ENCODE measurements at regions not wholly inside any gene's neighbourhood (a gene's known extent, or its start where the extent isn't known, plus 50 kb on each side); places are given as distances from the start of the nearest gene placed in this dataset.

DNA sequence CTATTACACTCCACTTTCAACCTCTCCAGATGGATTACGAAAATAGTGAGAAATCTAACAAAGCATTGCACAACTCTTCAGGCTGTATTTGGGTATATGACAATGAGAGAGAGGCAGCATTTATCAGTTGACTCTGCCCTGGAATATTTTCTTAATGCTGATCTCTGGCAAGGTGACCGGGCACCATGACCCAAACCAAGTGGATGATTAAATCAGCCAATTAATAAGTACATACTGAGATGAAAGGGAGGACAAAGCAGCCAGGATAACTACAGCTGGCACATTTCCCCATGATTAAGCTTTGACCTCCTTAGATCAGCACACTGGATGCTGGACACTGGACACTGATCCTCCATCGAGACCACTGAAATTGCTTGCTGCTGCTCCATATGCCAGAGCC lies 218.2 kb downstream of the ASCL1 start:
- in situ Hi-C loops (cut with MboI; ENCODE audit: low sequenced_read_pairs, unreplicated experiment), result no loop called here
- TF ChIP-seq, protein P1, sequence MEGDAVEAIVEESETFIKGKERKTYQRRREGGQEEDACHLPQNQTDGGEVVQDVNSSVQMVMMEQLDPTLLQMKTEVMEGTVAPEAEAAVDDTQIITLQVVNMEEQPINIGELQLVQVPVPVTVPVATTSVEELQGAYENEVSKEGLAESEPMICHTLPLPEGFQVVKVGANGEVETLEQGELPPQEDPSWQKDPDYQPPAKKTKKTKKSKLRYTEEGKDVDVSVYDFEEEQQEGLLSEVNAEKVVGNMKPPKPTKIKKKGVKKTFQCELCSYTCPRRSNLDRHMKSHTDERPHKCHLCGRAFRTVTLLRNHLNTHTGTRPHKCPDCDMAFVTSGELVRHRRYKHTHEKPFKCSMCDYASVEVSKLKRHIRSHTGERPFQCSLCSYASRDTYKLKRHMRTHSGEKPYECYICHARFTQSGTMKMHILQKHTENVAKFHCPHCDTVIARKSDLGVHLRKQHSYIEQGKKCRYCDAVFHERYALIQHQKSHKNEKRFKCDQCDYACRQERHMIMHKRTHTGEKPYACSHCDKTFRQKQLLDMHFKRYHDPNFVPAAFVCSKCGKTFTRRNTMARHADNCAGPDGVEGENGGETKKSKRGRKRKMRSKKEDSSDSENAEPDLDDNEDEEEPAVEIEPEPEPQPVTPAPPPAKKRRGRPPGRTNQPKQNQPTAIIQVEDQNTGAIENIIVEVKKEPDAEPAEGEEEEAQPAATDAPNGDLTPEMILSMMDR (IDR thresholded peaks at IDR 0.05; ENCODE audit: borderline replicate concordance, control extremely low read depth, extremely low read depth, insufficient read depth, missing control alignments), result no peak

DNA sequence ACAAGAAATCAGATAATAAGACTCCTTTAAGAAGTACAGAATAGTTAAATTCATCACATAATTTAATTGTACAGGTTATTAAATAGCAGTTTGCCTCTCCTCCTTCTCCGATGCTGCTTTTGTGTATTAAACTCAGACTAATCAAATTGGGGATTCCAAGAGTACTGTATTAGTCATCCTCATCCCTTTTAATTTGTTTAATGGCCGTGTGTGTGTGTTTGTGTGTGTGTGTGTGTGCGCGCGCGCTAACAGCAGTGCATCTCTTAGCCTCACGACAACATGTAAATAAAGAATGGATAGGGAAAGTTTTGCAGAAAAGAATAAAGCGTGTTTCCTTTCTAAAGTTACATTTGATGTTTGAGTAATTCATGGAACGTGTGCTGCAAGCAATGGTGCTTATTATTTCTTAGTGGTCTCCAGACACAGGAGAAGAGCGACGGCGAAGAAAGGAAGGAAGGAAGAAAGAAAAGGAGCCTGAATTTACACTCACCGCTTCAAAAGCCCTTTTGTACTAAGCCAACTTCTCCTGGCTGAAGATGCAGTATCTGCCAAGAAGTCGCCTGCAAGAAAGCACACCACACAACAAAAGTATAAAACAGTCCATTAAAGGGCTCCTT lies 220.3 kb downstream of the ASCL1 start:
- in situ Hi-C loops (cut with MboI; ENCODE audit: low sequenced_read_pairs, unreplicated experiment), result no loop called here
- no peak for DNase-seq (ENCODE audit: low spot score)
- TF ChIP-seq, protein P1 (IDR thresholded peaks at IDR 0.05; ENCODE audit: borderline replicate concordance, control extremely low read depth, extremely low read depth, insufficient read depth, missing control alignments), result no peak

More for the DNA sequence above, 218.2 kb downstream of the ASCL1 start:
- no peak for DNase-seq (ENCODE audit: low spot score)

DNA sequence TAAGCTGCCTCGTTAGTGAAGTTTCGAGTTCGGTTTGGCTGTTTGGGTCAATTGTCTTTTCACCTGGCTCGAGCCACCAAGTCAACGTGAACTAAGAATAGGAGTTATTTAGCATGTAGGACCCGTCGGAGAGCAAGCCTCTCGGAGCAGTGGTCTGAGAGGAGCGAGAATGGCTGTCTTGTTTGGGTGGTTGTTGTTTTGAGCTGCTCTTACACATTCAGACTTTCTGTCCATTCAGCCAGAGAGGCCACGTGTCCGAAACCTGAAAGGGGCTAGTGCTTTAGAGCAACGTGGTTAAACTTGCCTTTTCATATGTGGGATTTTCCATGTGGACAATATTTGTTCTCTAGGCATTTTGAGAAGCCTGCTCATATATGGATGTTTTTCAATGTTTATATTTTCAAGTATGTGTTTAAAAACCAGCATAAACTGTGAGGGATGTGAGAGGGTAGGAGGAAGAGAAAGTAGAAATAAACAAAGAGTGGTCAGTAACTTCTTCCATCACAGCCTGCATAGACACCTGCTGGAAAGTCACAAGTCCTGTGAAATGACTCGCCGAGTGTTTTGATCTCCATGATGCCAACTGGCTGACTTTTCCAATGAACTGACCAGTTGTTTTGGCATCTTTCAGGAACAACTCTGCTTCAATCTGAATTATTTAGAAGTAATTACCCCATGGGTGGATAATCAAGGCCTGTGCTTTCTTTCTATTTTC lies 221.0 kb downstream of the ASCL1 start:
- in situ Hi-C loops (cut with MboI; ENCODE audit: low sequenced_read_pairs, unreplicated experiment), result no loop called here
- no peak for DNase-seq (ENCODE audit: low spot score)
- TF ChIP-seq, protein P1 (IDR thresholded peaks at IDR 0.05; ENCODE audit: borderline replicate concordance, control extremely low read depth, extremely low read depth, insufficient read depth, missing control alignments), result no peak

DNA sequence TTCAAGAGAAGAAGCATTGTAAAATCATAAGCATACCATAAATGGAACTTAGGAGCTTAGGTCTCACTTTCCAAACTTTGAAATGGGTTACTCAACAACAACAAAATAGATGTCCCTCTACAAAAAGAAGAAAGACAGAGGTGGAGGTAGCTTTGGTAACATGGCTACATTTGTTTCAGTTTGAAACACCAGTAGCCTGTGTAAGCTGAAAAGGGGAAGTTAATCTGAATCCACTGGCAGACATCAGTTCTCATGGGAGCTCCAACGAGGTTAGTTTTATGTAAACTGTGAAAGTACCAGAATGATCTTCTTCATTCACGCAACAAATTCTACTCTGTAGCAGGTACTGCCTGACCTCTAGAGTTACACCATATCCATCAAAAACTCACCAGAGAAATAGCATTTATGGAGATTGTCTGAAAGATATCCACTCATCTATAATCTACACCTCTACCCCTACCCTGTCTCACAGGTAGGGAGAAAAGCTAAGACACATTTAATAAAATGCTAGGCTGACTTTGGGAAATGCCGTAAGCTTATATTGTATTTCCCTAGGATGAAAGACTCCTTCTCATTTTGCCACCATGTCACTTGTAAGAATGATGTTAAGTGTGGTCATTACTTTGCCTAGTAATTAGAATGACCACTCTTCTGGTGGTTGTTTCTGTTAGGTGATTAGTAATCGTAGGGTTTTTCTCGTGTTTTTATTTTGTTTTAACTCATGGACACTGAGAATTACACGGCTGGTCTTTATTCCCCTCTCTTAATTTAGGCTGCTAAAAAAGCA lies 224.1 kb downstream of the ASCL1 start:
- TF ChIP-seq, protein P1 (IDR thresholded peaks at IDR 0.05; ENCODE audit: borderline replicate concordance, control extremely low read depth, extremely low read depth, insufficient read depth, missing control alignments), result no peak
- in situ Hi-C loops (cut with MboI; ENCODE audit: low sequenced_read_pairs, unreplicated experiment), result no loop called here
- DNase-seq (ENCODE audit: low spot score), result peak; percentile 54

DNA sequence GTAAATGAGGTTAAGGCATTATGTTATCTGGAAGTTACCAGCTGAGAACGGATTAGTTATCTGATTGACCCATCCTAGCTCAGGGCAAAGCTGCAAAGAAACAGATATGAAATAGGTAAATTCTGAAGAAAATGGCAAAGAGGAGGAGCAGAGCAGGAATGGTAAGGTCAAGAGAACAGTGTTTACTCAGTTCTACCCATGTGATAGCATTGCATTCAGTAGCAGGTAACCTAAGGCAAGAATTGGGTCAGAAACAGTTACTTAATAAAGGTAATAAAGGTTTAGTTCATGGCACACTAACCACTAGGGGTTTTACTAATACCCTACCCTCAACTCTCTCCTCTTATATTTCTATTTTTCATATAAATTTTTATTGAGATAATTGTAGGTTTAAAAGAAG lies 224.8 kb downstream of the ASCL1 start:
- in situ Hi-C loops (cut with MboI; ENCODE audit: low sequenced_read_pairs, unreplicated experiment), result no loop called here
- TF ChIP-seq, protein P1 (IDR thresholded peaks at IDR 0.05; ENCODE audit: borderline replicate concordance, control extremely low read depth, extremely low read depth, insufficient read depth, missing control alignments), result no peak
- DNase-seq (ENCODE audit: low spot score), result no peak

DNA sequence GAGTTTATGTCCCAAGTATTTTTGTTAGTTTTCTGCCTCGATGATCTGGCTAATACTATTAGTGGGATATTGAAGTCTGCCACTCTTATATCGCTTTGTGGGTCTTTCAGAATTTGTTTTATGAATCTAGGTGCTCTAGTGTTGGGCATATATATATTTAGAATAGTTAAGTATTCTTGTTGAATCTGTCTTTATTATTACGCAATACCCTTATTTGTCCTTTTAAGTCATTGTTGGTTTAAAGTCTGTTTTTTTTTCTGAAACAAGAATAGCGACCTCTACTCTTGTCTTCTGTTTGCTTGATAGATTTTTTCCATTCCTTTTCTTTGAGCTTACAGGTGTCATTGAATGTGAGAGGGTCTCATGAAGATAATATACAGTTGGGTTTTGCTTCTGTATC lies 239.0 kb downstream of the ASCL1 start:
- no peak for DNase-seq (ENCODE audit: low spot score)
- in situ Hi-C loops (cut with MboI; ENCODE audit: low sequenced_read_pairs, unreplicated experiment), result no loop called here
- TF ChIP-seq, protein P1 (IDR thresholded peaks at IDR 0.05; ENCODE audit: borderline replicate concordance, control extremely low read depth, extremely low read depth, insufficient read depth, missing control alignments), result no peak

All from GM13976 (cell line).